H9 (cell line): ENCODE measurements at regions not wholly inside any gene's neighbourhood (a gene's known extent, or its start where the extent isn't known, plus 50 kb on each side); places are given as distances from the start of the nearest gene placed in this dataset.

Experiments used
- DNase-seq: peaks from one replicate; pipeline ENCODE4 v3.0.0-alpha.2; 2017
- H2AFZ ChIP-seq: one replicate; pipeline ENCODE4 v1.6.1; 2013; ENCODE audit warnings: mild to moderate bottlenecking, low read length, control low read depth, moderate library complexity
- H2AK5ac ChIP-seq: 2 replicates; pipeline ENCODE4 v1.6.1; 2013; ENCODE audit warnings: low read length, control low read depth, mixed read lengths; ENCODE audit not compliant: insufficient read length
- H2BK120ac ChIP-seq: one replicate; pipeline ENCODE4 v1.6.1; 2013; ENCODE audit warnings: low read depth, mild to moderate bottlenecking, low read length, control low read depth, inconsistent platforms; ENCODE audit not compliant: poor library complexity, severe bottlenecking
- H2BK12ac ChIP-seq: 2 replicates; pipeline ENCODE4 v1.6.1; 2013; ENCODE audit warnings: low read length, control low read depth, mixed read lengths, low read depth; ENCODE audit not compliant: insufficient read length
- H2BK15ac ChIP-seq: 2 replicates; pipeline ENCODE4 v1.6.1; 2013; ENCODE audit warnings: low read depth, low read length, control low read depth
- H2BK20ac ChIP-seq: one replicate; pipeline ENCODE4 v1.6.1; 2013; ENCODE audit warnings: low read depth, mild to moderate bottlenecking, low read length, control low read depth, inconsistent platforms; ENCODE audit not compliant: poor library complexity, severe bottlenecking
- H2BK5ac ChIP-seq: 2 replicates; pipeline ENCODE4 v1.6.1; 2013; ENCODE audit warnings: low read length, control low read depth, mixed read lengths; ENCODE audit not compliant: insufficient read length
- H3K14ac ChIP-seq: 2 replicates; pipeline ENCODE4 v1.6.1; 2013; ENCODE audit warnings: low read length, control low read depth; ENCODE audit not compliant: insufficient read depth
- H3K18ac ChIP-seq: 2 replicates; pipeline ENCODE4 v1.6.1; 2013; ENCODE audit warnings: low read depth, mild to moderate bottlenecking, mixed read lengths, low read length, control low read depth; ENCODE audit not compliant: insufficient read length
- H3K23ac ChIP-seq: 2 replicates; pipeline ENCODE4 v1.6.1; 2013; ENCODE audit warnings: low read length, control low read depth, mixed read lengths, low read depth; ENCODE audit not compliant: insufficient read length
- H3K23me2 ChIP-seq: 2 replicates; pipeline ENCODE4 v1.6.1; 2013; ENCODE audit warnings: low read depth, mild to moderate bottlenecking, mixed read lengths, low read length, control low read depth; ENCODE audit not compliant: insufficient read length, poor library complexity, severe bottlenecking
- H3K27ac ChIP-seq: 2 replicates; pipeline ENCODE4 v1.5.1; 2013; ENCODE audit warnings: low read length, control low read depth, mixed read lengths, low read depth; ENCODE audit not compliant: insufficient read length
- H3K27me3 ChIP-seq: 2 replicates; pipeline ENCODE4 v1.6.1; 2013; ENCODE audit warnings: low read length, control low read depth, inconsistent platforms; ENCODE audit not compliant: insufficient read depth
- H3K4ac ChIP-seq: 2 replicates; pipeline ENCODE4 v1.6.1; 2013; ENCODE audit warnings: low read depth, mild to moderate bottlenecking, control low read depth, inconsistent platforms, low read length, moderate library complexity
- H3K4me1 ChIP-seq: 2 replicates; pipeline ENCODE4 v1.6.1; 2013; ENCODE audit warnings: low read length, control low read depth, inconsistent platforms; ENCODE audit not compliant: insufficient read depth
- H3K4me2 ChIP-seq: 2 replicates; pipeline ENCODE4 v1.6.1; 2013; ENCODE audit warnings: low read length, control low read depth, mixed read lengths; ENCODE audit not compliant: insufficient read length, insufficient read depth
- H3K56ac ChIP-seq: 2 replicates; pipeline ENCODE4 v1.6.1; 2013; ENCODE audit warnings: low read depth, mild to moderate bottlenecking, mixed read lengths, low read length, control low read depth; ENCODE audit not compliant: insufficient read length
- H3K79me1 ChIP-seq: 2 replicates; pipeline ENCODE4 v1.6.1; 2013; ENCODE audit warnings: low read depth, mild to moderate bottlenecking, moderate library complexity, low read length, control low read depth, inconsistent platforms; ENCODE audit not compliant: insufficient read depth, poor library complexity, severe bottlenecking
- H3K79me2 ChIP-seq: 2 replicates; pipeline ENCODE4 v1.6.1; 2013; ENCODE audit warnings: low read length, control low read depth, inconsistent platforms; ENCODE audit not compliant: insufficient read depth
- H3K9ac ChIP-seq: 2 replicates; pipeline ENCODE4 v1.6.1; 2013; ENCODE audit warnings: low read length, control low read depth, mixed read lengths; ENCODE audit not compliant: insufficient read length; ENCODE audit errors: extremely low read depth
- H3K9me3 ChIP-seq: one replicate; pipeline ENCODE4 v1.6.1; 2013; ENCODE audit warnings: low read depth, low read length, inconsistent platforms; ENCODE audit not compliant: control insufficient read depth
- H3T11ph ChIP-seq: one replicate; pipeline ENCODE4 v1.6.1; 2013; ENCODE audit warnings: mild to moderate bottlenecking, low read length, control low read depth, inconsistent platforms
- H4K20me1 ChIP-seq: one replicate; pipeline ENCODE4 v1.6.1; 2013; ENCODE audit not compliant: control insufficient read depth, insufficient read length, insufficient read depth
- H4K5ac ChIP-seq: 2 replicates; pipeline ENCODE4 v1.6.1; 2013; ENCODE audit warnings: low read depth, mild to moderate bottlenecking, mixed read lengths, low read length, control low read depth; ENCODE audit not compliant: insufficient read length
- H4K8ac ChIP-seq: replicated peaks from 2 replicates; pipeline ENCODE4 v1.6.1; 2013; ENCODE audit warnings: low read length, control low read depth, mixed read lengths, low read depth; ENCODE audit not compliant: insufficient read length
- H4K91ac ChIP-seq: 2 replicates; pipeline ENCODE4 v1.6.1; 2013; ENCODE audit warnings: low read depth, mild to moderate bottlenecking, moderate library complexity, mixed read lengths, low read length, control low read depth; ENCODE audit not compliant: insufficient read length
- H3K27ac Mint-ChIP-seq, 3 experiments: 2 replicates in 2 of 3; 3 replicates in 1 of 3; pipeline ENCODE4 v1.8.0; 2020 to 2021; ENCODE audit warnings: mixed read lengths in 3 of 3, mild to moderate bottlenecking in 1 of 3, moderate library complexity in 1 of 3
- H3K27me3 Mint-ChIP-seq: 2 replicates; pipeline ENCODE4 v1.8.0; 2021; ENCODE audit warnings: low read depth, mild to moderate bottlenecking, moderate library complexity, mixed read lengths
- H3K36me3 Mint-ChIP-seq, 3 experiments: 2 replicates in 2 of 3; 3 replicates in 1 of 3; pipeline ENCODE4 v1.8.0; 2020 to 2021; ENCODE audit warnings: low read depth in 3 of 3, mixed read lengths in 3 of 3; ENCODE audit not compliant: insufficient read depth in 1 of 3
- H3K4me1 Mint-ChIP-seq, 2 experiments: 2 replicates each; pipeline ENCODE4 v1.8.0; 2020; ENCODE audit warnings: mixed read lengths in 2 of 2
- H3K4me3 Mint-ChIP-seq, 2 experiments: 2 replicates in 1 of 2; 3 replicates in 1 of 2; pipeline ENCODE4 v1.8.0; 2020 to 2021; ENCODE audit warnings: mild to moderate bottlenecking in 2 of 2, mixed read lengths in 2 of 2, moderate library complexity in 1 of 2
- H3K9me3 Mint-ChIP-seq, 2 experiments: 2 replicates in 1 of 2; 3 replicates in 1 of 2; pipeline ENCODE4 v1.8.0; 2020; ENCODE audit warnings: mild to moderate bottlenecking in 2 of 2, mixed read lengths in 2 of 2, moderate library complexity in 1 of 2
- WGBS: extraction: QIAGEN DNeasy Blood & Tissue Kit; methylation state at CpG from one replicate; pipeline ENCODE4 v1.1.7; 2013; ENCODE audit warnings: missing lambda C conversion rate, low lambda C conversion rate, mixed read lengths; ENCODE audit not compliant: insufficient read length; ENCODE audit errors: extremely low coverage; 5-methylcytosine and 5-hydroxymethylcytosine counted together
- TF ChIP-seq, protein P1 (sequence below): fragments of 200-600 bp; sonication (generic); conservative IDR thresholded peaks from 3 replicates; pipeline ENCODE4 v1.8.0; 2021; ENCODE audit warnings: antibody characterized with exemption, mild to moderate bottlenecking

DNA sequence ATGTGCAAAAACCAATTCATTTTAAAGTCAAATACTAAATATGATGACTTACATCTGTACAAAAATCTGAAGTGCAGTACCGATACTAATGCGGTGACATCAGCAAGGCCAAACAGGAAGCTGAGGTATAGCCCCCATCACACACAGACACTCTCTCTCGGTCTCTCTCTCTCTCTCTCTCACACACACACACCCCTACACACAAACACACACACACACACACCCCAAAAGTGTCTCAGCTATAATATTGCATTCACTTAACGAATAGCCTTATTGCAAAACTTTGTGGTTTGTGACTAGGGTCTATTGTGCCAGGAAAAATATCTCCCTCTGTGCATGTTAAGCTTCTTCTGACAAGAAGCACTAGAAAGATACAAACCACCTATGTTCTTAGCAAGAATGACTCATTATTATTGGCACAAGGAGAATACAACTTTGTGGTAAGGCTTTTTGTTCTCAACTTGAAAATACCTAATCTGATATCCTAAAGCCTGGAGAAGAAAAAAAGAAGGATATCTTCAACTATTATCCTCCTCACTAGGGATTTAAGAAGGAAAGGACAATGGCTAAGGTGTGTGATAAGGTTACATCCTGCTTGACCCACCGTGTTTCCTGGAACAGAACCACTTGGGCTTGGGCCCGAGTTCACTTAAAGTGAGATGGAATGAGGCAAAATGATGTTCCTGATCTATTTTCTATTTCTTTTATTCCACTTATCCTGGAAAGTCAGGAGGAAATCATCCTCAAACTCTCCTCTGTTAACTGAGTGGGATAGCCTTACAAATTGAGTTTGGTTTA lies 107.1 kb downstream of the NIBAN1 start:
- Histone ChIP-seq H3K4ac (no peak overlapping the region), H3K56ac (no peak overlapping the region), H2BK120ac (no peak overlapping the region), H4K5ac (no peak overlapping the region), H4K20me1 (no peaks in the 10 kb centered on the region), H3K4me1 (no peaks in the 10 kb centered on the region), H3K79me1 (no peaks in the 10 kb centered on the region), H2AK5ac (no peak overlapping the region), H3K14ac (no peak overlapping the region), H3K79me2 (no peaks in the 10 kb centered on the region), H3K27me3 (no peaks in the 10 kb centered on the region), H2AFZ (no peak overlapping the region), H3K9me3 (no peaks in the 10 kb centered on the region), H3K27ac (no peak overlapping the region), H3K9ac (no peak overlapping the region), H3K23ac (no peak overlapping the region), H2BK5ac (no peak overlapping the region), H2BK12ac (no peak overlapping the region), H2BK20ac (no peak overlapping the region), H2BK15ac (no peak overlapping the region), H3T11ph (no peak overlapping the region), H3K18ac (no peak overlapping the region), H4K8ac (no peak overlapping the region), H3K4me2 (no peak overlapping the region), H4K91ac (no peak overlapping the region), H3K23me2 (no peaks in the 10 kb centered on the region)
- Mint-ChIP-seq H3K27ac (no peak overlapping the region; a peak in 1 of 7 replicates), H3K9me3 (no peaks in the 10 kb centered on the region), H3K4me3 (no peak overlapping the region), H3K4me1 (peaks cover 0 to under 1% of the 10 kb centered on the region in 2 experiments; a peak in 2 of 4 replicates), H3K27me3 (no peaks in the 10 kb centered on the region; the same call in 1 of the 2 replicates), H3K36me3 (no peaks in the 10 kb centered on the region)
- no peak for DNase-seq
- WGBS = no CpG with 5 or more reads among the region's 6 CpGs
- TF ChIP-seq, protein P1, sequence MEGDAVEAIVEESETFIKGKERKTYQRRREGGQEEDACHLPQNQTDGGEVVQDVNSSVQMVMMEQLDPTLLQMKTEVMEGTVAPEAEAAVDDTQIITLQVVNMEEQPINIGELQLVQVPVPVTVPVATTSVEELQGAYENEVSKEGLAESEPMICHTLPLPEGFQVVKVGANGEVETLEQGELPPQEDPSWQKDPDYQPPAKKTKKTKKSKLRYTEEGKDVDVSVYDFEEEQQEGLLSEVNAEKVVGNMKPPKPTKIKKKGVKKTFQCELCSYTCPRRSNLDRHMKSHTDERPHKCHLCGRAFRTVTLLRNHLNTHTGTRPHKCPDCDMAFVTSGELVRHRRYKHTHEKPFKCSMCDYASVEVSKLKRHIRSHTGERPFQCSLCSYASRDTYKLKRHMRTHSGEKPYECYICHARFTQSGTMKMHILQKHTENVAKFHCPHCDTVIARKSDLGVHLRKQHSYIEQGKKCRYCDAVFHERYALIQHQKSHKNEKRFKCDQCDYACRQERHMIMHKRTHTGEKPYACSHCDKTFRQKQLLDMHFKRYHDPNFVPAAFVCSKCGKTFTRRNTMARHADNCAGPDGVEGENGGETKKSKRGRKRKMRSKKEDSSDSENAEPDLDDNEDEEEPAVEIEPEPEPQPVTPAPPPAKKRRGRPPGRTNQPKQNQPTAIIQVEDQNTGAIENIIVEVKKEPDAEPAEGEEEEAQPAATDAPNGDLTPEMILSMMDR = no peak
